ENCODE measurements at regions not wholly inside any gene's neighbourhood (a gene's known extent, or its start where the extent isn't known, plus 50 kb on each side); places are given as distances from the start of the nearest gene placed in this dataset.

GRCh38 chr16:74141015-74141414 is 155.6 kb upstream of the PSMD7 start:
- WGBS, 2 experiments (ENCODE audit: extremely low coverage in 1 of 2, insufficient coverage in 1 of 2, insufficient read length in 1 of 2, insufficient replicate concordance in 2 of 2, low coverage in 1 of 2, low lambda C conversion rate in 2 of 2, missing lambda C conversion rate in 1 of 2) = 90% methylated on average over 2 of the region's 3 CpGs; no CpG with 5 or more reads in 1 of the 2 experiments

More at GRCh38 chr16:74141015-74141414, 155.6 kb upstream of the PSMD7 start:
- H3K9me3 ChIP-seq (ENCODE audit: insufficient read depth in 2 of 2, low read depth in 1 of 2, low read length in 1 of 2) = peaks cover 0 to 6% of the 10 kb centered on the region in 2 experiments; a peak in 3 of 4 replicates
- no peak overlapping the region for H3K4me3 ChIP-seq (ENCODE audit: extremely low read depth in 1 of 4, insufficient read depth in 2 of 4, low read depth in 3 of 4, low read length in 4 of 4)
- no peak for DNase-seq (ENCODE audit: low read depth in 1 of 2, low spot score in 2 of 2)
- no peak overlapping the region for H3K14ac ChIP-seq (ENCODE audit: insufficient read length)
- no peak overlapping the region for H3K27ac ChIP-seq (ENCODE audit: low read depth, low read length)
- H3K23ac ChIP-seq (ENCODE audit: insufficient read length) = no peak overlapping the region
- no peak overlapping the region for H2AK5ac ChIP-seq (ENCODE audit: low read depth, low read length)
- no peak overlapping the region for H2BK12ac ChIP-seq (ENCODE audit: low read depth, low read length)
- H2AFZ ChIP-seq (ENCODE audit: low read length) = no peak overlapping the region
- H2BK5ac ChIP-seq (ENCODE audit: low read depth, low read length) = no peak overlapping the region
- no peaks in the 10 kb centered on the region; a peak in 1 of 8 replicates for H3K36me3 ChIP-seq (ENCODE audit: control insufficient read depth in 2 of 4, insufficient read depth in 4 of 4, low read length in 3 of 4)
- H3K9ac ChIP-seq (replicated peaks in 1 of 4; ENCODE audit: extremely low read depth in 1 of 4, low read depth in 3 of 4, low read length in 3 of 4) = no peak overlapping the region
- H3K56ac ChIP-seq (replicated peaks; ENCODE audit: insufficient read length, low read depth, low read length) = no peak overlapping the region
- CTCF ChIA-PET (ENCODE audit: partially characterized antibody) = no interaction called here
- H2BK15ac ChIP-seq (ENCODE audit: low read length) = no peak overlapping the region
- no peak for FAIRE-seq
- H4K5ac ChIP-seq (ENCODE audit: insufficient read length, low read depth, low read length) = no peak overlapping the region
- H3K4me2 ChIP-seq (ENCODE audit: insufficient read depth in 1 of 2, low read depth in 2 of 2, low read length in 2 of 2) = no peak overlapping the region
- no peaks in the 10 kb centered on the region for H3K79me1 ChIP-seq (ENCODE audit: low read depth, low read length)
- no peak overlapping the region for H3K18ac ChIP-seq (ENCODE audit: extremely low read depth, low read length)
- H4K8ac ChIP-seq (ENCODE audit: extremely low read depth, insufficient read depth, low read length) = no peak overlapping the region
- POLR2A ChIA-PET (ENCODE audit: partially characterized antibody) = no interaction called here
- H3K4me1 ChIP-seq (replicated peaks in 1 of 4; ENCODE audit: control insufficient read depth in 3 of 4, insufficient read depth in 4 of 4, low read length in 3 of 4) = no peaks in the 10 kb centered on the region
- no peak overlapping the region for H2BK120ac ChIP-seq (replicated peaks; ENCODE audit: low read depth, low read length)
- H4K91ac ChIP-seq (replicated peaks; ENCODE audit: insufficient read length, low read length) = no peak overlapping the region
- H4K20me1 ChIP-seq (replicated peaks in 1 of 2; ENCODE audit: control insufficient read depth in 1 of 2, insufficient read depth in 2 of 2, low read length in 2 of 2) = no peaks in the 10 kb centered on the region
- no peak for TF ChIP-seq CEBPB (IDR thresholded peaks at IDR 0.05; ENCODE audit: low read depth, low read length)
- H2BK20ac ChIP-seq (ENCODE audit: low read length) = no peak overlapping the region
- H3K23me2 ChIP-seq (ENCODE audit: low read depth, low read length) = no peaks in the 10 kb centered on the region
- H3K27me3 ChIP-seq (replicated peaks in 1 of 4; ENCODE audit: control insufficient read depth in 3 of 4, extremely low read depth in 1 of 4, insufficient read depth in 3 of 4, low read length in 3 of 4) = no peaks in the 10 kb centered on the region
- no peaks in the 10 kb centered on the region for H3K79me2 ChIP-seq (ENCODE audit: control insufficient read depth in 1 of 2, insufficient read depth in 2 of 2, low read length in 2 of 2)
- H3K4ac ChIP-seq (replicated peaks; ENCODE audit: insufficient read length, low read depth, low read length) = no peak overlapping the region

All from H1 (cell line).